Eye (tissue), 1 donor: ENCODE measurements at regions not wholly inside any gene's neighbourhood (a gene's known extent, or its start where the extent isn't known, plus 50 kb on each side); places are given as distances from the start of the nearest gene placed in this dataset.
A peak's percentile ranks its signal among the peaks of the same experiment; 100 is the strongest.

ENCODE experiments used
- DNase-seq: peaks from one replicate; pipeline ENCODE4 v3.0.0-alpha.2; 2015

GRCh38 chr3:67290438-67290837, 292.3 kb downstream of the KBTBD8 start:
- DNase-seq = no peak

- no peak for DNase-seq
These were observed 293.5 kb downstream of the KBTBD8 start for GRCh38 chr3:67291287-67292252.

GRCh38 chr3:67292356-67293121, 294.4 kb downstream of the KBTBD8 start:
- no peak for DNase-seq

GRCh38 chr3:67294341-67294740, 296.2 kb downstream of the KBTBD8 start:
- no peak for DNase-seq

- no peak for DNase-seq
These were observed 298.2 kb downstream of the KBTBD8 start for GRCh38 chr3:67296039-67296892.

GRCh38 chr3:67297715-67298475, 299.8 kb downstream of the KBTBD8 start:
- no peak for DNase-seq

- DNase-seq = no peak
These were observed 303.4 kb downstream of the KBTBD8 start for GRCh38 chr3:67301556-67301955.

- peak; percentile 8 for DNase-seq
These were observed 304.4 kb downstream of the KBTBD8 start for GRCh38 chr3:67302489-67302888.

- DNase-seq = no peak
These were observed 307.1 kb downstream of the KBTBD8 start for GRCh38 chr3:67305160-67305559.

- no peak for DNase-seq
These were observed 307.8 kb downstream of the KBTBD8 start for GRCh38 chr3:67305922-67306321.

- DNase-seq = no peak
These were observed 313.3 kb downstream of the KBTBD8 start for GRCh38 chr3:67311440-67311839.

- no peak for DNase-seq
These were observed 314.0 kb downstream of the KBTBD8 start for GRCh38 chr3:67312155-67312554.

- DNase-seq = no peak
These were observed 320.1 kb downstream of the KBTBD8 start for GRCh38 chr3:67318162-67318561.

GRCh38 chr3:67324554-67324953, 326.4 kb downstream of the KBTBD8 start:
- no peak for DNase-seq
